Heart left ventricle (tissue), 16 donors: ENCODE measurements at regions not wholly inside any gene's neighbourhood (a gene's known extent, or its start where the extent isn't known, plus 50 kb on each side); places are given as distances from the start of the nearest gene placed in this dataset.

ENCODE experiments used
- ATAC-seq, 4 donors: fragments of 200-7000 bp; cut with Tn5 transposase; one replicate each; pipeline ENCODE4 v1.9.1; 2020 to 2022; ENCODE audit warnings: moderate library complexity in 4 of 4, mild to moderate bottlenecking in 3 of 4, moderate number of reproducible peaks in 1 of 4
- DNase-seq, 5 donors: peaks; one replicate each; pipeline ENCODE4 v3.0.0-alpha.2; 2020
- H3K27ac ChIP-seq, 12 donors: fragments of 200-600 bp; sonication (generic) in 4 of 12; one replicate each; pipeline versions ENCODE4 v1.5.0 to v1.8.0; 2016 to 2022; ENCODE audit warnings: mild to moderate bottlenecking in 2 of 12
- H3K27me3 ChIP-seq, 9 donors: fragments of 200-600 bp; sonication (generic) in 2 of 9; one replicate each; pipeline versions ENCODE4 v1.5.1 to v1.8.0; 2016 to 2022; ENCODE audit warnings: mild to moderate bottlenecking in 3 of 9
- H3K36me3 ChIP-seq, 9 donors: fragments of 200-600 bp; sonication (generic) in 2 of 9; one replicate each; pipeline versions ENCODE4 v1.5.0 to v1.8.0; 2018 to 2022; ENCODE audit warnings: mild to moderate bottlenecking in 2 of 9
- H3K4me1 ChIP-seq, 12 donors: fragments of 200-600 bp; sonication (generic) in 4 of 12; one replicate each; pipeline versions ENCODE4 v1.5.0 to v1.8.0; 2016 to 2022; ENCODE audit warnings: mild to moderate bottlenecking in 3 of 12
- H3K4me3 ChIP-seq, 12 donors: fragments of 200-600 bp; sonication (generic) in 4 of 12; one replicate each; pipeline versions ENCODE4 v1.5.0 to v1.8.0; 2017 to 2022; ENCODE audit warnings: mild to moderate bottlenecking in 9 of 12, moderate library complexity in 4 of 12
- H3K9me3 ChIP-seq, 12 donors: fragments of 200-600 bp; sonication (generic) in 4 of 12; one replicate each; pipeline versions ENCODE4 v1.5.0 to v1.8.0; 2016 to 2022; ENCODE audit warnings: mild to moderate bottlenecking in 1 of 12
- CTCF ChIP-seq, 12 donors: fragments of 200-600 bp; sonication (generic) in 4 of 12; IDR thresholded peaks; one replicate each; pipeline versions ENCODE4 v1.5.0 to v1.8.0; 2018 to 2022; ENCODE audit warnings: antibody characterized with exemption in 12 of 12, mild to moderate bottlenecking in 5 of 12
- POLR2A ChIP-seq, 2 donors: fragments of 450-650 bp; IDR thresholded peaks; one replicate each; pipeline ENCODE4 v1.6.1; 2017; ENCODE audit warnings: antibody characterized with exemption in 2 of 2, mild to moderate bottlenecking in 2 of 2, moderate library complexity in 2 of 2
- WGBS, 4 donors: extraction: QIAGEN DNeasy Blood & Tissue Kit in 2 of 4; methylation state at CpG; one replicate each; pipeline versions ENCODE4 v1.1.5 to v1.1.7; 2013 to 2018; 5-methylcytosine and 5-hydroxymethylcytosine counted together
- intact Hi-C, 10 donors: fragments of 100-400 bp; cut with DNase I; formaldehyde crosslinking; loops; one replicate each; pipeline versions ENCODE4 v1.11.1 to v1.14.2; 2022
- donor health status: ischemic (EF 13 %, LVEDD 7.1; RV severe dilation, severe dysfunction).
- donor health status: healthy with polysubstance abuse.
- donor health status: DM: no; HTN: yes; CAD: no.
- donor health status: DM: no; HTN: no; CAD: no.
- donor health status: ischemic (EF 25% LVEDD 6.9; RV normal size, moderate dysfunction).
- donor health status: ischemic (EF 25% LVEDD 5.7; RV mildly dilated, moderate dysfunction).
- donor health status: healthy.
- donor health status: DM: yes; HTN: yes; CAD: no.
- donor health status: ischemic (EF 35%, LVEDD 5.7; RV mildly dilated, moderate dysfunction).
- donor health status: nonischemic (EF 11% LVEDD 7.7; RV severe dilation, severe dysfunction).
- donor health status: DM: yes; HTN: yes; CAD: no.
- donor health status: PGD.
- donor health status: ischemic (EF 29% LVEDD 5.4; RV normal size, mild dysfunction).
- donor health status: nonischemic (EF 23%, LVEDD 6.1; RV moderate dilation, normal function).

- DNase-seq (no peak), ATAC-seq (no peak)
- intact Hi-C loops: no loop called here
- 52 to 65% (median 61%) methylated on average over 7 of the region's 7 CpGs for WGBS, 4 donors
- Histone ChIP-seq H3K9me3 (no peaks in the 10 kb centered on the region), H3K4me3 (no peak overlapping the region), H3K27ac (no peak overlapping the region), H3K27me3 (peaks cover 0 to 3% (median 0%) of the 10 kb centered on the region in 9 donors), H3K4me1 (no peaks in the 10 kb centered on the region), H3K36me3 (no peaks in the 10 kb centered on the region)
- TF ChIP-seq POLR2A (IDR thresholded peaks at IDR 0.05) (no peak), CTCF (IDR thresholded peaks at IDR 0.05) (no peak)
Observed at GRCh38 chr15:37599156-37599555, 335.3 kb upstream of the TMCO5A start.

- TF ChIP-seq CTCF (IDR thresholded peaks at IDR 0.05) (no peak), POLR2A (IDR thresholded peaks at IDR 0.05) (no peak)
- Histone ChIP-seq H3K9me3 (peaks cover 0 to 12% (median 0%) of the 10 kb centered on the region in 12 donors), H3K27ac (no peak overlapping the region), H3K4me1 (no peaks in the 10 kb centered on the region), H3K27me3 (no peaks in the 10 kb centered on the region), H3K4me3 (no peak overlapping the region), H3K36me3 (no peaks in the 10 kb centered on the region)
- DNase-seq: no peak
- no peak for ATAC-seq
- intact Hi-C loops: no loop called here
- WGBS, 4 donors: 58 to 78% (median 59%) methylated on average over 1 of the region's 1 CpG
Observed at GRCh38 chr15:37616215-37616614, 318.2 kb upstream of the TMCO5A start.

- intact Hi-C loops: no loop called here
- no peak overlapping the region for H3K27ac ChIP-seq
- no peak for TF ChIP-seq POLR2A (IDR thresholded peaks at IDR 0.05)
- no peak for TF ChIP-seq CTCF (IDR thresholded peaks at IDR 0.05)
- H3K9me3 ChIP-seq: peaks cover 0 to 12% (median 0%) of the 10 kb centered on the region in 12 donors
- H3K4me3 ChIP-seq: no peak overlapping the region
- DNase-seq (no peak), ATAC-seq (no peak)
- H3K27me3 ChIP-seq: no peaks in the 10 kb centered on the region
- no peaks in the 10 kb centered on the region for H3K4me1 ChIP-seq
- no peaks in the 10 kb centered on the region for H3K36me3 ChIP-seq
Observed at GRCh38 chr15:37618353-37618752, 316.1 kb upstream of the TMCO5A start.

- ATAC-seq: no peak
- 80 to 89% (median 83%) methylated on average over 2 of the region's 2 CpGs for WGBS, 4 donors
- no peak for DNase-seq
- H3K4me1 ChIP-seq: no peaks in the 10 kb centered on the region
- no peak for TF ChIP-seq POLR2A (IDR thresholded peaks at IDR 0.05)
- TF ChIP-seq CTCF (IDR thresholded peaks at IDR 0.05): no peak
- H3K4me3 ChIP-seq: no peak overlapping the region
- no peaks in the 10 kb centered on the region for H3K27me3 ChIP-seq
- peaks cover 0 to 12% (median 0%) of the 10 kb centered on the region in 12 donors for H3K9me3 ChIP-seq
- H3K27ac ChIP-seq: no peak overlapping the region
- intact Hi-C loops: no loop called here
- no peaks in the 10 kb centered on the region for H3K36me3 ChIP-seq
Observed at GRCh38 chr15:37619358-37620042, 314.9 kb upstream of the TMCO5A start.
